ENCODE measurements at regions not wholly inside any gene's neighbourhood (a gene's known extent, or its start where the extent isn't known, plus 50 kb on each side); places are given as distances from the start of the nearest gene placed in this dataset.

DNA sequence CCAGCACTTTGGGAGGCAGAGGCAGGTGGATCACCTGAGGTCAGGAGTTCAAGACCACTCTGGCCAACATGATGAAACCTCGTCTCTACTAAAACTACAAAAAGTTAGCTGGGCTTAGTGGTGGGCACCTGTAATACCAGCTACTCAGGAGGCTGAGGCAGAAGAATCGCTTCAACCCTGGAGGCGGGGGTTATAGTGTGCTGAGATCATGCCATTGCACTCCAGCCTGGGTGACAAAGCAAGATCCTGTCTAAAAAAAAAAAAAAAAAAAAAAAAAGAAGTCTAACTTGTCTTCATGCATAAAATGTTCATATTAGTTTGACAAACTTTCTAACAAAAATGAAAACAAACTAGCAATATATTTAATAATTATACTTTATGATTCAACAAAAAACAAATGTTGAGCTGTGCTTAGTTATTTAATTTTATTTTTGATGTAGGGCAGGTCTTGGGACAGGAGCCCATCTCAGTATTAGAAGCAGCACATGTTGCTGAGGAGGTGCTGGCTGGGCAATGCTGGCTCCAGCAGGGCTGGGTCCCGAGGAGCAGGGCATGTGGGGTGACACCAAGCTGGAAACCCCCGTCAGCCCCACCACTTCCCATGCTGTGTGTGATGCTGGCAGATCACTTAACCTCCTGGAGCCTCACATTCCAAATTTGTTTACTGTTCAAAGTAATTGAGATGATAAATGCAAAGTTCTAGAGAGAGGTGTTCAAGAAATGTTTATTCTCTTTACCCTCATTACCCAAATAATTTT is 335.3 kb upstream of the KLF6 start:
- H3K4me3 Mint-ChIP-seq = no peak overlapping the region
- ChIA-PET POLR2A (no interaction called here), CTCF (no interaction called here)
- peaks cover 3% of the 10 kb centered on the region; the same call in 1 of the 2 replicates for H3K36me3 Mint-ChIP-seq
- H3K27ac Mint-ChIP-seq = no peak overlapping the region
- H3K4me1 Mint-ChIP-seq = peaks cover 8% of the 10 kb centered on the region
- DNase-seq (ENCODE audit: low spot score) (no peak), ATAC-seq (no peak)
- peaks cover 5% of the 10 kb centered on the region for H3K27me3 Mint-ChIP-seq (ENCODE audit: low read depth)
- H3K9me3 Mint-ChIP-seq = peaks cover 9% of the 10 kb centered on the region
- TF ChIP-seq ZMAT4 (CRISPR knock-in tag; IDR thresholded peaks at IDR 0.05) = no peak
- TF ChIP-seq ARID4B (CRISPR knock-in tag; IDR thresholded peaks at IDR 0.05; ENCODE audit: borderline replicate concordance) = no peak
- TF ChIP-seq STAT6 (CRISPR knock-in tag; conservative IDR thresholded peaks at IDR 0.05; ENCODE audit: low read depth) = no peak
- no peak for TF ChIP-seq ZNF263 (CRISPR knock-in tag; IDR thresholded peaks at IDR 0.05; ENCODE audit: low read depth)
- no peak for TF ChIP-seq ELF4 (CRISPR knock-in tag; IDR thresholded peaks at IDR 0.05; ENCODE audit: low read depth)
- no peak for TF ChIP-seq ETV6 (CRISPR knock-in tag; IDR thresholded peaks at IDR 0.05)
- TF ChIP-seq, protein P1, sequence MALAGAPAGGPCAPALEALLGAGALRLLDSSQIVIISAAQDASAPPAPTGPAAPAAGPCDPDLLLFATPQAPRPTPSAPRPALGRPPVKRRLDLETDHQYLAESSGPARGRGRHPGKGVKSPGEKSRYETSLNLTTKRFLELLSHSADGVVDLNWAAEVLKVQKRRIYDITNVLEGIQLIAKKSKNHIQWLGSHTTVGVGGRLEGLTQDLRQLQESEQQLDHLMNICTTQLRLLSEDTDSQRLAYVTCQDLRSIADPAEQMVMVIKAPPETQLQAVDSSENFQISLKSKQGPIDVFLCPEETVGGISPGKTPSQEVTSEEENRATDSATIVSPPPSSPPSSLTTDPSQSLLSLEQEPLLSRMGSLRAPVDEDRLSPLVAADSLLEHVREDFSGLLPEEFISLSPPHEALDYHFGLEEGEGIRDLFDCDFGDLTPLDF (CRISPR knock-in tag; IDR thresholded peaks at IDR 0.05) = no peak
- no peak for TF ChIP-seq JUN (CRISPR knock-in tag; IDR thresholded peaks at IDR 0.05)
- TF ChIP-seq, protein P2, sequence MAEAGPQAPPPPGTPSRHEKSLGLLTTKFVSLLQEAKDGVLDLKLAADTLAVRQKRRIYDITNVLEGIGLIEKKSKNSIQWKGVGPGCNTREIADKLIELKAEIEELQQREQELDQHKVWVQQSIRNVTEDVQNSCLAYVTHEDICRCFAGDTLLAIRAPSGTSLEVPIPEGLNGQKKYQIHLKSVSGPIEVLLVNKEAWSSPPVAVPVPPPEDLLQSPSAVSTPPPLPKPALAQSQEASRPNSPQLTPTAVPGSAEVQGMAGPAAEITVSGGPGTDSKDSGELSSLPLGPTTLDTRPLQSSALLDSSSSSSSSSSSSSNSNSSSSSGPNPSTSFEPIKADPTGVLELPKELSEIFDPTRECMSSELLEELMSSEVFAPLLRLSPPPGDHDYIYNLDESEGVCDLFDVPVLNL (CRISPR knock-in tag; IDR thresholded peaks at IDR 0.05; ENCODE audit: borderline replicate concordance, low read depth) = no peak
- no peak for TF ChIP-seq KAT7 (CRISPR knock-in tag; IDR thresholded peaks at IDR 0.05; ENCODE audit: borderline replicate concordance)
- no peak for TF ChIP-seq JAZF1 (CRISPR knock-in tag; IDR thresholded peaks at IDR 0.05)
- TF ChIP-seq GTF2I (CRISPR knock-in tag; conservative IDR thresholded peaks at IDR 0.05) = no peak
- TF ChIP-seq, protein P3, sequence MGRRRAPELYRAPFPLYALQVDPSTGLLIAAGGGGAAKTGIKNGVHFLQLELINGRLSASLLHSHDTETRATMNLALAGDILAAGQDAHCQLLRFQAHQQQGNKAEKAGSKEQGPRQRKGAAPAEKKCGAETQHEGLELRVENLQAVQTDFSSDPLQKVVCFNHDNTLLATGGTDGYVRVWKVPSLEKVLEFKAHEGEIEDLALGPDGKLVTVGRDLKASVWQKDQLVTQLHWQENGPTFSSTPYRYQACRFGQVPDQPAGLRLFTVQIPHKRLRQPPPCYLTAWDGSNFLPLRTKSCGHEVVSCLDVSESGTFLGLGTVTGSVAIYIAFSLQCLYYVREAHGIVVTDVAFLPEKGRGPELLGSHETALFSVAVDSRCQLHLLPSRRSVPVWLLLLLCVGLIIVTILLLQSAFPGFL (CRISPR knock-in tag; IDR thresholded peaks at IDR 0.05; ENCODE audit: borderline replicate concordance) = no peak
- TF ChIP-seq ZNF396 (CRISPR knock-in tag; IDR thresholded peaks at IDR 0.05; ENCODE audit: borderline replicate concordance) = no peak
- no peak for TF ChIP-seq ZNF232 (CRISPR knock-in tag; IDR thresholded peaks at IDR 0.05)
- TF ChIP-seq ZNF416 (CRISPR knock-in tag; IDR thresholded peaks at IDR 0.05) = no peak
- TF ChIP-seq NFATC4 (CRISPR knock-in tag; IDR thresholded peaks at IDR 0.05) = no peak
- no peak for TF ChIP-seq SMAD4 (CRISPR knock-in tag; IDR thresholded peaks at IDR 0.05)
- no peak for TF ChIP-seq ZNF317 (CRISPR knock-in tag; IDR thresholded peaks at IDR 0.05; ENCODE audit: borderline replicate concordance, low read depth)
